GM12865 (cell line): ENCODE measurements at regions not wholly inside any gene's neighbourhood (a gene's known extent, or its start where the extent isn't known, plus 50 kb on each side); places are given as distances from the start of the nearest gene placed in this dataset.

Source experiments
- DNase-seq: peaks from one replicate; pipeline ENCODE4 v3.0.0; 2010; ENCODE audit warnings: low read depth
- H3K4me3 ChIP-seq: 2 replicates; pipeline ENCODE4 v1.5.1; 2011; ENCODE audit warnings: mild to moderate bottlenecking, low read depth, low read length, control low read depth
- TF ChIP-seq, protein P1 (sequence below): IDR thresholded peaks from 2 replicates; pipeline ENCODE4 v1.5.1; 2011; ENCODE audit warnings: low read length, control low read depth, low read depth, inconsistent platforms; ENCODE audit not compliant: insufficient read depth; ENCODE audit errors: missing control alignments

GRCh38 chr4:55175779-55176231, 50.4 kb upstream of the KDR start:
- no peak for DNase-seq
- no peak overlapping the region for H3K4me3 ChIP-seq
- TF ChIP-seq, protein P1, sequence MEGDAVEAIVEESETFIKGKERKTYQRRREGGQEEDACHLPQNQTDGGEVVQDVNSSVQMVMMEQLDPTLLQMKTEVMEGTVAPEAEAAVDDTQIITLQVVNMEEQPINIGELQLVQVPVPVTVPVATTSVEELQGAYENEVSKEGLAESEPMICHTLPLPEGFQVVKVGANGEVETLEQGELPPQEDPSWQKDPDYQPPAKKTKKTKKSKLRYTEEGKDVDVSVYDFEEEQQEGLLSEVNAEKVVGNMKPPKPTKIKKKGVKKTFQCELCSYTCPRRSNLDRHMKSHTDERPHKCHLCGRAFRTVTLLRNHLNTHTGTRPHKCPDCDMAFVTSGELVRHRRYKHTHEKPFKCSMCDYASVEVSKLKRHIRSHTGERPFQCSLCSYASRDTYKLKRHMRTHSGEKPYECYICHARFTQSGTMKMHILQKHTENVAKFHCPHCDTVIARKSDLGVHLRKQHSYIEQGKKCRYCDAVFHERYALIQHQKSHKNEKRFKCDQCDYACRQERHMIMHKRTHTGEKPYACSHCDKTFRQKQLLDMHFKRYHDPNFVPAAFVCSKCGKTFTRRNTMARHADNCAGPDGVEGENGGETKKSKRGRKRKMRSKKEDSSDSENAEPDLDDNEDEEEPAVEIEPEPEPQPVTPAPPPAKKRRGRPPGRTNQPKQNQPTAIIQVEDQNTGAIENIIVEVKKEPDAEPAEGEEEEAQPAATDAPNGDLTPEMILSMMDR, result no peak

- no peak overlapping the region for H3K4me3 ChIP-seq
- no peak for DNase-seq
- TF ChIP-seq, protein P1, result no peak
Observed at GRCh38 chr4:55176497-55176896, 51.1 kb upstream of the KDR start.

GRCh38 chr4:55177461-55177860, 52.1 kb upstream of the KDR start:
- no peak overlapping the region for H3K4me3 ChIP-seq
- no peak for DNase-seq
- TF ChIP-seq, protein P1, result no peak

GRCh38 chr4:55178226-55179005, 53.0 kb upstream of the KDR start:
- no peak overlapping the region for H3K4me3 ChIP-seq
- DNase-seq, result no peak
- TF ChIP-seq, protein P1, result no peak

- DNase-seq, result no peak
- no peak overlapping the region for H3K4me3 ChIP-seq
- TF ChIP-seq, protein P1, result no peak
Observed at GRCh38 chr4:55181010-55182005, 55.9 kb upstream of the KDR start.

DNA sequence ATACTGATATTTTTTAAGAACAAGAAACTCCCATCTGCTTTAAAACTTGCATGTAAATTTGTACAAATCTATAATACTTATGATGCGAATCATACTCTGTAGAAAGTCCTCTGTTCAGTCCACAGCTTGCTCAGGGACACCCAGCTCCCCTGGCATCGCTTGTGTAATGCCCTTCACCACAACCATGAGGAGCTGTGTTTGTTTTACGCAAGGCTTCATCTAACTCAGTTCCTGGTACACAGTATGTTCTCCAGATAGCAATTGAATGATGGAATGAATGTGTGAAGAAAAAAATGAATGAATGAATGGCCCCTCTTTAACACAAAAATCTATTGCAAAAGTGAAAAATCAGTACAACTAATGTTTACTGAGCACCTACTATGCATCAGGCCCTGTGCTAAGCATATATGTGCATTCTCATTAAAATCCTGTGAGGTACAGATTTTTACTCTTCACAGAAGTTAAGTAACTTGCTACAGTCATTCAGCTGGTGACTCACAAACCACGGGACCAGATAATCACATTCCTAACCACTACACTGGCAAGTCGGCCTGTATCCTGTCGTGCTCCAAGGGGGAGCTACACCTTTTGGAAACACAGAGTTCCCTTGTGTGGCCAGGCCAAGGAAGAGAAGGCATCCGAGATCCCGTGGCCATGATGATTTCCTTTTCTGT, 58.7 kb upstream of the KDR start:
- no peak overlapping the region for H3K4me3 ChIP-seq
- TF ChIP-seq, protein P1, result no peak
- DNase-seq, result no peak
